ENCODE measurements at regions not wholly inside any gene's neighbourhood (a gene's known extent, or its start where the extent isn't known, plus 50 kb on each side); places are given as distances from the start of the nearest gene placed in this dataset.

- TF ChIP-seq TEAD4 (IDR thresholded peaks at IDR 0.05; ENCODE audit: borderline replicate concordance, insufficient read depth) (no peak), ELF1 (IDR thresholded peaks at IDR 0.05) (no peak), GATA2 (CRISPR knock-in tag; IDR thresholded peaks at IDR 0.05) (no peak), EP300 (IDR thresholded peaks at IDR 0.05; ENCODE audit: borderline replicate concordance in 1 of 2, low read depth in 1 of 2, low read length in 1 of 2) (no peak), TAF1 (IDR thresholded peaks at IDR 0.05; ENCODE audit: borderline replicate concordance, low read depth, low read length) (no peak), MAX (IDR thresholded peaks at IDR 0.05; ENCODE audit: low read depth) (no peak), CTCF (IDR thresholded peaks at IDR 0.05) (no peak)
Observed at GRCh38 chr11:92317721-92318120, 93.1 kb downstream of the FAT3 start.

Data from SK-N-SH (cell line).